ENCODE measurements at regions not wholly inside any gene's neighbourhood (a gene's known extent, or its start where the extent isn't known, plus 50 kb on each side); places are given as distances from the start of the nearest gene placed in this dataset.

GRCh38 chr3:117557464-117558090, 848.0 kb downstream of the TUSC7 start:
- no peak for DNase-seq (ENCODE audit: low spot score)

GRCh38 chr3:117558681-117559080, 849.1 kb downstream of the TUSC7 start:
- no peak for DNase-seq (ENCODE audit: low spot score)

GRCh38 chr3:117562000-117562399, 852.4 kb downstream of the TUSC7 start:
- no peak for DNase-seq (ENCODE audit: low spot score)

- DNase-seq (ENCODE audit: low spot score) = no peak
Observed at GRCh38 chr3:117563063-117563462, 853.5 kb downstream of the TUSC7 start.

GRCh38 chr3:117565777-117566176, 856.2 kb downstream of the TUSC7 start:
- DNase-seq (ENCODE audit: low spot score) = peak; percentile 23

- DNase-seq (ENCODE audit: low spot score) = no peak
Observed at GRCh38 chr3:117566926-117567325, 857.3 kb downstream of the TUSC7 start.

- no peak for DNase-seq (ENCODE audit: low spot score)
Observed at GRCh38 chr3:117567382-117567781, 857.8 kb downstream of the TUSC7 start.

- DNase-seq (ENCODE audit: low spot score) = no peak
Observed at GRCh38 chr3:117567906-117568305, 858.3 kb downstream of the TUSC7 start.

GRCh38 chr3:117572786-117573185, 863.2 kb downstream of the TUSC7 start:
- no peak for DNase-seq (ENCODE audit: low spot score)

- DNase-seq (ENCODE audit: low spot score) = no peak
Observed at GRCh38 chr3:117580806-117581205, 871.2 kb downstream of the TUSC7 start.

GRCh38 chr3:117586161-117586560, 876.6 kb downstream of the TUSC7 start:
- DNase-seq (ENCODE audit: low spot score) = no peak

GRCh38 chr3:117587416-117587815, 877.8 kb downstream of the TUSC7 start:
- DNase-seq (ENCODE audit: low spot score) = no peak

GRCh38 chr3:117589454-117589853, 879.9 kb downstream of the TUSC7 start:
- DNase-seq (ENCODE audit: low spot score) = peak; percentile 12

GRCh38 chr3:117595615-117596014, 886.0 kb downstream of the TUSC7 start:
- no peak for DNase-seq (ENCODE audit: low spot score)

GRCh38 chr3:117596503-117596902, 886.9 kb downstream of the TUSC7 start:
- DNase-seq (ENCODE audit: low spot score) = no peak

GRCh38 chr3:117597865-117598264, 888.3 kb downstream of the TUSC7 start:
- no peak for DNase-seq (ENCODE audit: low spot score)

GRCh38 chr3:117600112-117600511, 890.5 kb downstream of the TUSC7 start:
- peak; percentile 39 for DNase-seq (ENCODE audit: low spot score)

- DNase-seq (ENCODE audit: low spot score) = no peak
Observed at GRCh38 chr3:117600666-117601065, 891.1 kb downstream of the TUSC7 start.

GRCh38 chr3:117602058-117602644, 892.6 kb downstream of the TUSC7 start:
- no peak for DNase-seq (ENCODE audit: low spot score)

GRCh38 chr3:117603097-117603496, 893.5 kb downstream of the TUSC7 start:
- no peak for DNase-seq (ENCODE audit: low spot score)

GRCh38 chr3:117606866-117607265, 897.3 kb downstream of the TUSC7 start:
- DNase-seq (ENCODE audit: low spot score) = no peak

GRCh38 chr3:117609330-117609729, 899.8 kb downstream of the TUSC7 start:
- no peak for DNase-seq (ENCODE audit: low spot score)

- DNase-seq (ENCODE audit: low spot score) = no peak
Observed at GRCh38 chr3:117610156-117610555, 900.6 kb downstream of the TUSC7 start.

GRCh38 chr3:117611211-117611610, 901.6 kb downstream of the TUSC7 start:
- DNase-seq (ENCODE audit: low spot score) = no peak

Measured in iPS-NIHi11 (cell line).